ENCODE measurements at regions not wholly inside any gene's neighbourhood (a gene's known extent, or its start where the extent isn't known, plus 50 kb on each side); places are given as distances from the start of the nearest gene placed in this dataset.
A peak's percentile ranks its signal among the peaks of the same experiment; 100 is the strongest.

GRCh38 chr13:105627270-105627669, 908.2 kb downstream of the EFNB2 start:
- no peak for DNase-seq (ENCODE audit: low spot score)
- no peak overlapping the region for H3K4me2 ChIP-seq
- 0 out of 2 replicates have a peak overlapping the region, but pooled peaks have one; percentile 24 for H2AFZ ChIP-seq
- 0 out of 2 replicates have a peak, but pooled peaks cover 3% of the 10 kb centered on the region for H3K9me2 ChIP-seq (ENCODE audit: insufficient read depth)
- peaks cover 9% of the 10 kb centered on the region for H3K4me1 ChIP-seq (ENCODE audit: insufficient read depth)
- H3K79me2 ChIP-seq (replicated peaks; ENCODE audit: insufficient read depth), result no peaks in the 10 kb centered on the region
- no peaks in the 10 kb centered on the region for H3K27me3 ChIP-seq (ENCODE audit: insufficient read depth)
- Mint-ChIP-seq H3K27ac (no peak overlapping the region), H3K4me1 (peaks cover 12% of the 10 kb centered on the region), H3K4me3 (no peak overlapping the region), H3K9me3 (no peaks in the 10 kb centered on the region), H3K36me3 (ENCODE audit: low read depth) (no peaks in the 10 kb centered on the region; the same call in 2 of the 3 replicates), H3K27me3 (ENCODE audit: insufficient read depth, low read depth, poor library complexity) (peaks cover 3% of the 10 kb centered on the region)
- no peaks in the 10 kb centered on the region for H4K20me1 ChIP-seq (replicated peaks; ENCODE audit: insufficient read depth)
- no peak overlapping the region for H3K4me3 ChIP-seq
- no peak for ATAC-seq
- H3K27ac ChIP-seq (ENCODE audit: low read depth), result no peak overlapping the region
- H3K36me3 ChIP-seq (ENCODE audit: insufficient read depth), result no peaks in the 10 kb centered on the region
- TF ChIP-seq POLR2AphosphoS5 (IDR thresholded peaks at IDR 0.05; ENCODE audit: low read depth) (no peak), ZNF331 (CRISPR knock-in tag; IDR thresholded peaks at IDR 0.05; ENCODE audit: low read depth) (no peak), CREB1 (CRISPR knock-in tag; IDR thresholded peaks at IDR 0.05; ENCODE audit: low read depth) (no peak), ZNF114 (CRISPR knock-in tag; IDR thresholded peaks at IDR 0.05) (no peak), EZH2phosphoT487 (IDR thresholded peaks at IDR 0.05; ENCODE audit: unreplicated experiment) (no peak), NANOG (IDR thresholded peaks at IDR 0.05; ENCODE audit: borderline replicate concordance) (no peak)
- TF ChIP-seq, protein P1, sequence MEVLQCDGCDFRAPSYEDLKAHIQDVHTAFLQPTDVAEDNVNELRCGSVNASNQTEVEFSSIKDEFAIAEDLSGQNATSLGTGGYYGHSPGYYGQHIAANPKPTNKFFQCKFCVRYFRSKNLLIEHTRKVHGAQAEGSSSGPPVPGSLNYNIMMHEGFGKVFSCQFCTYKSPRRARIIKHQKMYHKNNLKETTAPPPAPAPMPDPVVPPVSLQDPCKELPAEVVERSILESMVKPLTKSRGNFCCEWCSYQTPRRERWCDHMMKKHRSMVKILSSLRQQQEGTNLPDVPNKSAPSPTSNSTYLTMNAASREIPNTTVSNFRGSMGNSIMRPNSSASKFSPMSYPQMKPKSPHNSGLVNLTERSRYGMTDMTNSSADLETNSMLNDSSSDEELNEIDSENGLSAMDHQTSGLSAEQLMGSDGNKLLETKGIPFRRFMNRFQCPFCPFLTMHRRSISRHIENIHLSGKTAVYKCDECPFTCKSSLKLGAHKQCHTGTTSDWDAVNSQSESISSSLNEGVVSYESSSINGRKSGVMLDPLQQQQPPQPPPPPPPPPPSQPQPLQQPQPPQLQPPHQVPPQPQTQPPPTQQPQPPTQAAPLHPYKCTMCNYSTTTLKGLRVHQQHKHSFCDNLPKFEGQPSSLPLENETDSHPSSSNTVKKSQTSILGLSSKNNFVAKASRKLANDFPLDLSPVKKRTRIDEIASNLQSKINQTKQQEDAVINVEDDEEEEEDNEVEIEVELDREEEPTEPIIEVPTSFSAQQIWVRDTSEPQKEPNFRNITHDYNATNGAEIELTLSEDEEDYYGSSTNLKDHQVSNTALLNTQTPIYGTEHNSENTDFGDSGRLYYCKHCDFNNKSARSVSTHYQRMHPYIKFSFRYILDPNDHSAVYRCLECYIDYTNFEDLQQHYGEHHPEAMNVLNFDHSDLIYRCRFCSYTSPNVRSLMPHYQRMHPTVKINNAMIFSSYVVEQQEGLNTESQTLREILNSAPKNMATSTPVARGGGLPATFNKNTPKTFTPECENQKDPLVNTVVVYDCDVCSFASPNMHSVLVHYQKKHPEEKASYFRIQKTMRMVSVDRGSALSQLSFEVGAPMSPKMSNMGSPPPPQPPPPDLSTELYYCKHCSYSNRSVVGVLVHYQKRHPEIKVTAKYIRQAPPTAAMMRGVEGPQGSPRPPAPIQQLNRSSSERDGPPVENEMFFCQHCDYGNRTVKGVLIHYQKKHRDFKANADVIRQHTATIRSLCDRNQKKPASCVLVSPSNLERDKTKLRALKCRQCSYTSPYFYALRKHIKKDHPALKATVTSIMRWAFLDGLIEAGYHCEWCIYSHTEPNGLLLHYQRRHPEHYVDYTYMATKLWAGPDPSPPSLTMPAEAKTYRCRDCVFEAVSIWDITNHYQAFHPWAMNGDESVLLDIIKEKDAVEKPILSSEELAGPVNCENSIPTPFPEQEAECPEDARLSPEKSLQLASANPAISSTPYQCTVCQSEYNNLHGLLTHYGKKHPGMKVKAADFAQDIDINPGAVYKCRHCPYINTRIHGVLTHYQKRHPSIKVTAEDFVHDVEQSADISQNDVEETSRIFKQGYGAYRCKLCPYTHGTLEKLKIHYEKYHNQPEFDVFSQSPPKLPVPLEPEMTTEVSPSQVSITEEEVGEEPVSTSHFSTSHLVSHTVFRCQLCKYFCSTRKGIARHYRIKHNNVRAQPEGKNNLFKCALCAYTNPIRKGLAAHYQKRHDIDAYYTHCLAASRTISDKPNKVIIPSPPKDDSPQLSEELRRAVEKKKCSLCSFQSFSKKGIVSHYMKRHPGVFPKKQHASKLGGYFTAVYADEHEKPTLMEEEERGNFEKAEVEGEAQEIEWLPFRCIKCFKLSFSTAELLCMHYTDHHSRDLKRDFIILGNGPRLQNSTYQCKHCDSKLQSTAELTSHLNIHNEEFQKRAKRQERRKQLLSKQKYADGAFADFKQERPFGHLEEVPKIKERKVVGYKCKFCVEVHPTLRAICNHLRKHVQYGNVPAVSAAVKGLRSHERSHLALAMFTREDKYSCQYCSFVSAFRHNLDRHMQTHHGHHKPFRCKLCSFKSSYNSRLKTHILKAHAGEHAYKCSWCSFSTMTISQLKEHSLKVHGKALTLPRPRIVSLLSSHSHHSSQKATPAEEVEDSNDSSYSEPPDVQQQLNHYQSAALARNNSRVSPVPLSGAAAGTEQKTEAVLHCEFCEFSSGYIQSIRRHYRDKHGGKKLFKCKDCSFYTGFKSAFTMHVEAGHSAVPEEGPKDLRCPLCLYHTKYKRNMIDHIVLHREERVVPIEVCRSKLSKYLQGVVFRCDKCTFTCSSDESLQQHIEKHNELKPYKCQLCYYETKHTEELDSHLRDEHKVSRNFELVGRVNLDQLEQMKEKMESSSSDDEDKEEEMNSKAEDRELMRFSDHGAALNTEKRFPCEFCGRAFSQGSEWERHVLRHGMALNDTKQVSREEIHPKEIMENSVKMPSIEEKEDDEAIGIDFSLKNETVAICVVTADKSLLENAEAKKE (CRISPR knock-in tag; IDR thresholded peaks at IDR 0.05), result no peak
- TF ChIP-seq, protein P2, sequence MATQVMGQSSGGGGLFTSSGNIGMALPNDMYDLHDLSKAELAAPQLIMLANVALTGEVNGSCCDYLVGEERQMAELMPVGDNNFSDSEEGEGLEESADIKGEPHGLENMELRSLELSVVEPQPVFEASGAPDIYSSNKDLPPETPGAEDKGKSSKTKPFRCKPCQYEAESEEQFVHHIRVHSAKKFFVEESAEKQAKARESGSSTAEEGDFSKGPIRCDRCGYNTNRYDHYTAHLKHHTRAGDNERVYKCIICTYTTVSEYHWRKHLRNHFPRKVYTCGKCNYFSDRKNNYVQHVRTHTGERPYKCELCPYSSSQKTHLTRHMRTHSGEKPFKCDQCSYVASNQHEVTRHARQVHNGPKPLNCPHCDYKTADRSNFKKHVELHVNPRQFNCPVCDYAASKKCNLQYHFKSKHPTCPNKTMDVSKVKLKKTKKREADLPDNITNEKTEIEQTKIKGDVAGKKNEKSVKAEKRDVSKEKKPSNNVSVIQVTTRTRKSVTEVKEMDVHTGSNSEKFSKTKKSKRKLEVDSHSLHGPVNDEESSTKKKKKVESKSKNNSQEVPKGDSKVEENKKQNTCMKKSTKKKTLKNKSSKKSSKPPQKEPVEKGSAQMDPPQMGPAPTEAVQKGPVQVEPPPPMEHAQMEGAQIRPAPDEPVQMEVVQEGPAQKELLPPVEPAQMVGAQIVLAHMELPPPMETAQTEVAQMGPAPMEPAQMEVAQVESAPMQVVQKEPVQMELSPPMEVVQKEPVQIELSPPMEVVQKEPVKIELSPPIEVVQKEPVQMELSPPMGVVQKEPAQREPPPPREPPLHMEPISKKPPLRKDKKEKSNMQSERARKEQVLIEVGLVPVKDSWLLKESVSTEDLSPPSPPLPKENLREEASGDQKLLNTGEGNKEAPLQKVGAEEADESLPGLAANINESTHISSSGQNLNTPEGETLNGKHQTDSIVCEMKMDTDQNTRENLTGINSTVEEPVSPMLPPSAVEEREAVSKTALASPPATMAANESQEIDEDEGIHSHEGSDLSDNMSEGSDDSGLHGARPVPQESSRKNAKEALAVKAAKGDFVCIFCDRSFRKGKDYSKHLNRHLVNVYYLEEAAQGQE (IDR thresholded peaks at IDR 0.05; ENCODE audit: unreplicated experiment), result no peak
- TF ChIP-seq, protein P3, sequence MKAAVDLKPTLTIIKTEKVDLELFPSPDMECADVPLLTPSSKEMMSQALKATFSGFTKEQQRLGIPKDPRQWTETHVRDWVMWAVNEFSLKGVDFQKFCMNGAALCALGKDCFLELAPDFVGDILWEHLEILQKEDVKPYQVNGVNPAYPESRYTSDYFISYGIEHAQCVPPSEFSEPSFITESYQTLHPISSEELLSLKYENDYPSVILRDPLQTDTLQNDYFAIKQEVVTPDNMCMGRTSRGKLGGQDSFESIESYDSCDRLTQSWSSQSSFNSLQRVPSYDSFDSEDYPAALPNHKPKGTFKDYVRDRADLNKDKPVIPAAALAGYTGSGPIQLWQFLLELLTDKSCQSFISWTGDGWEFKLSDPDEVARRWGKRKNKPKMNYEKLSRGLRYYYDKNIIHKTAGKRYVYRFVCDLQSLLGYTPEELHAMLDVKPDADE (IDR thresholded peaks at IDR 0.05), result no peak
- TF ChIP-seq, protein P4, sequence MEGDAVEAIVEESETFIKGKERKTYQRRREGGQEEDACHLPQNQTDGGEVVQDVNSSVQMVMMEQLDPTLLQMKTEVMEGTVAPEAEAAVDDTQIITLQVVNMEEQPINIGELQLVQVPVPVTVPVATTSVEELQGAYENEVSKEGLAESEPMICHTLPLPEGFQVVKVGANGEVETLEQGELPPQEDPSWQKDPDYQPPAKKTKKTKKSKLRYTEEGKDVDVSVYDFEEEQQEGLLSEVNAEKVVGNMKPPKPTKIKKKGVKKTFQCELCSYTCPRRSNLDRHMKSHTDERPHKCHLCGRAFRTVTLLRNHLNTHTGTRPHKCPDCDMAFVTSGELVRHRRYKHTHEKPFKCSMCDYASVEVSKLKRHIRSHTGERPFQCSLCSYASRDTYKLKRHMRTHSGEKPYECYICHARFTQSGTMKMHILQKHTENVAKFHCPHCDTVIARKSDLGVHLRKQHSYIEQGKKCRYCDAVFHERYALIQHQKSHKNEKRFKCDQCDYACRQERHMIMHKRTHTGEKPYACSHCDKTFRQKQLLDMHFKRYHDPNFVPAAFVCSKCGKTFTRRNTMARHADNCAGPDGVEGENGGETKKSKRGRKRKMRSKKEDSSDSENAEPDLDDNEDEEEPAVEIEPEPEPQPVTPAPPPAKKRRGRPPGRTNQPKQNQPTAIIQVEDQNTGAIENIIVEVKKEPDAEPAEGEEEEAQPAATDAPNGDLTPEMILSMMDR (conservative IDR thresholded peaks at IDR 0.05; ENCODE audit: low read depth in 2 of 2), result no peak
- H3F3A ChIP-seq (replicated peaks; ENCODE audit: low read depth), result no peaks in the 10 kb centered on the region

All from GM23338 (cell line).